Fibroblast of peridontal ligament (primary cell): ENCODE measurements at regions not wholly inside any gene's neighbourhood (a gene's known extent, or its start where the extent isn't known, plus 50 kb on each side); places are given as distances from the start of the nearest gene placed in this dataset.
"Not testable (repeated sequence)": the region's sequence is repeated elsewhere in the genome, so short reads cannot be mapped to it uniquely, and the experiment has no call there.

ENCODE experiments used
- DNase-seq: peaks from one replicate; pipeline ENCODE4 v3.0.0-alpha.2; 2010; ENCODE audit errors: extremely low read depth

DNA sequence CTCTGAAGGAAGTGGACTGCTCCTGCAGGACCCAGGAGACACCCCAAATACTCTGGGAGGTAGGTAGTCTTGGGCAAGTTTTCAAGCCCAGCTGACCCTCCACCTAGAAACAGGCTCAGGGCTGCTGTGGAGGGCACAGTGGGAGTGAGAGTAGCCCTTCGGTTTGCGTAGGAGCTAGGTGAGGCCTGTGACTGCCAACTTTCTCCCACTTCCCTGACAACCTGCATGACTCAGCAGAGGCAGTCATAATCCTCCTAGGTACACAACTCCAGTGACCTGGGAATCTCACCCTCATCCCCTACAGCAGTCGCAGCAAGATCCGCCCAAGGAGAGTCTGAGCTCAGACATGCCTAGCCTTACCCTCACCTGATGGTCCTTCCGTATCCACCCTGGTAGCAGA is 439.1 kb downstream of the CNTNAP4 start:
- DNase-seq = not testable (repeated sequence)

GRCh38 chr16:76724181-76724580 is 447.0 kb downstream of the CNTNAP4 start:
- no peak for DNase-seq

DNA sequence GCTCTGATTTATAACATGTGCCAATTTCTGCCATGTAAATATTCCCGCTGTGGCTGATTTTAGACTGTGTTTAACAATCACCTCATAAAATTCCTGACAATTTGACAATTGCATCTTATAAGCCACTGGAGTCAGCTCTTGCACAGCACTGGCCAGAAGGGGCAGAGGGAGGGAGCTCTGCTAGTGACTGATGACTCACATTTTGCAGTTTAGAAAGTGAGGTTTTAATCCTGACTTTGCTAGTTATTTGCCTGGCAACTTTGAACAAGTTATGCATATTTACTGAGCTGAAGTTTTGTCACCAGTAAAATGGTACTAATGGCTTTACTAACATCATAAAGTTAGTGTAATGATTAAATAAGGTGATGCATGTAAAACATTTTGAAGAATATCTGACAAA is 452.3 kb downstream of the CNTNAP4 start:
- DNase-seq = peak; percentile 11

GRCh38 chr16:76732894-76733293 is 455.7 kb downstream of the CNTNAP4 start:
- DNase-seq = no peak

- no peak for DNase-seq
Measured at GRCh38 chr16:76741623-76742022, 449.4 kb upstream of the MON1B start.

- no peak for DNase-seq
Measured at GRCh38 chr16:76748461-76749348, 442.3 kb upstream of the MON1B start.

- peak; percentile 3 for DNase-seq
Measured at GRCh38 chr16:76749780-76750375, 441.1 kb upstream of the MON1B start.

DNA sequence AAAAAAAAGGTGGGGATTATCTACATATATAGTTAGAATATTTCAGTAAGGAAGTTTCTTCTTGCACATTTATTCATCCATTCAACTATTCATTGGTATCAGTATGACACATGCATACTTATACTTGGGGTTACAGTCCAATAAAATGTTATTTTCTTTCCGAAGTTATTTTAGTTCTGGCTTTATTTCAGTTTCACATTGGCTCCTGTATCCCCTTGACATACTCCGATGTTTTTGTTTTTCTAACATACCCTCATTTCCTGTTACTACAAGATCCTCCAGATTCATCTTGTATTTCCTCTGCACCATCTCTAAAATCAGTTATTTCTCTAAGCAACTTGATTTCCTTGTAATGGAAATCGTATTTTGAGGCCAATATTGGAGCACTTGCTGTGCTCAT is 435.5 kb upstream of the MON1B start:
- no peak for DNase-seq

- no peak for DNase-seq
Measured at GRCh38 chr16:76756423-76756822, 434.6 kb upstream of the MON1B start.

DNA sequence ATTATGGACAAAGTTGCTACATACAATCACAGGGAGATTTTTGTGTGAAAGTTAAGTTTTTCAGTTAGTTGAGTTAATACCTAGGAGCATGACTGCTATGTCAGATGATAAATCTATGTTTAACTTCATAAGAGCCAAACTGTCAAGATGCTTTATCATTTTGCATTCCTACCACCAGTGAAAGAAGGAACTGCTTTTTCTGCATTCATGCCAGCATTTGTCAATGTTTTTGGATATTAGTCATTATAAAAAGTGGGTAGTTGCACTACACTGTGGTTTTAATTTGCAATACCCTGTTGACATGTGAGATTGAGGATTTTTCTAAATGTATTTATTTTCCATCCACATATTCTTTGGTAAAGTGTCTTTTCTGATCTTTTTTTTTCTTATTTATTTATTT is 434.0 kb upstream of the MON1B start:
- peak; percentile 12 for DNase-seq

DNA sequence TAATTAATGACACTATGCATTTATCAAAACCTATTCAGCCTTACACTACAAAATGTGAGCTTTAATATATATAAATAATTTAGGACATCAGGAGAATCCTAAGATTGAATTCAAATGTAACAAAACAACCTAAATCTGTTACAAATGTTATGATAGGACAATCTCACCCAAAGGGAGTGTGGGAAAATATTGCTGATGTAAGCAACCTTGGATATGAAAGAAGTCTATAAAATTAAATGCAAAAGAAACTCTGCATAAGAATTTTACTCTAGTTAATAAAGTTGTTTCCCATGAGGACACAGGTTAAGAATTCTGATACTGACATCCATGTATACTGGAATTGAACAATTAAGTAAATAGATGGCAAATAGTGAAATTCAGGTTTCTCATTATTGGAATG is 424.5 kb upstream of the MON1B start:
- no peak for DNase-seq

DNA sequence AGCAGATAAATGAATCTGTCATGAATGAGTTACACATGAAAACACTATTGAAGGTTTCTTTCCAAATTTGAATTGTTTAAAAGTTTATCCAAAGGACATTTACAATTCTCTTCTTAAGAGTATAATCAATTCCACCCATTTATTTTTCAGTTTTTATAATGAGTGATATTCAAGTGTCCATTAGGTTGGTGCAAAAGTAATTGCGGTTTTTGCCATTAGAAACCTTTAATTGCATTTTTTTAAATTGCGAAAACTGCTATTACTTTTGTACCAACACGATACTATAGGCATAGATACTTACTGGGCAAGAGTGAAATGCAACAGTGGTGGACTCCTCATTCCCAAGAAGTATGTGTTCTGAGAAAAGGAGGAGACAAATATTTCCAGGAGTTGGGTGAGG is 422.7 kb upstream of the MON1B start:
- DNase-seq = no peak

GRCh38 chr16:76768948-76769347 is 422.0 kb upstream of the MON1B start:
- no peak for DNase-seq

GRCh38 chr16:76771216-76771615 is 419.8 kb upstream of the MON1B start:
- DNase-seq = no peak

DNA sequence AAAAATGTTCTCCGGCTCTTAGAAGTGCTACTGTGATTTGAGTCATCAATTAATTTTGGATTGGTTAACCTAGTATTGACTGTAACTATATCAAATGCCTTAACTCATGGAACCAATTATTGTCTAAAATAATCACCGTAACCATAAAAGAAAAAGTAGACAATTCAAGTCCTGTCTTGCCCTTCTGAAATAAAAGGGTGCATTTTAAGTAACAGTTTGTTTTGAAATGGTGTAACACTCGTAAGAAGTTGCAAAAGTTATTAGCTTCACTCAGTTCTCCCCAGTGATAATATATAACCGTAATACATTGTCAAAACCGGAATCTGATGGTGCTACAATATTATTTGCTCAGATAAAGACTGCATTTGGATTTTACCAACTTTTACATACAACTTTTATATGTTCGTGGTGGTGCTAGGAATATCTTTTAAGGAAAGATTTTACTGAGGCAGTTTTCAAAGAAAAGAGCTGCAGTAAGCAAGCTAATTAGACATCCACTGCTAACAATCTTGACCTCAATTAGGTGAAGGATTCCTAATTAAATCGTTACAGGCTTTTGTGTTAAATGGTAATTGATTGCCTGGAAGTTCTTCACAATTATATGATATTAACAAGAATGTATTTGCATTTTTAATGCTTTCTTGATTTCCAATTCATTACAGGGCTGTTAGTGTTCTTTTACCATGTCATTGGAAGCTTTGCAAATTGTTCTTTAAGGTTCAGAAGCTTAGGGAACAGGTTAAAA is 413.1 kb upstream of the MON1B start:
- DNase-seq = no peak

DNA sequence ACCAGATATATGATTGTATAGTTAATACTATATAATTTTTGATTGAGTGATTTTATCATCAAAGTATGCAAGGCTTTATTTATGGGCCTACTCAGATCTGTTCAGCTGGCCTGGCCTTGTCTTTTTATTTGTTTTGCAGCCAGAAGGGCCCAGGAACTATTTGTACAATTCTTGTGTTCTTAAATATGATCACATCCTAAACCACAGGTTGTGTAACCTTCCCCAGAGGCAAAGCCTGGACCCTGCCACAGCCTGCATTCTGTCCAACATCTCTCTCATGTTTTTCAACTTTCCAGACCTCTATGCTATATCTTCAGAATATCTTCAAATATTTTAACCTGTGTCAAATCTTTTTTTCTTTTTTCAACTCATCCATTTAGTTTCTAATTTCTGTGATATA is 410.4 kb upstream of the MON1B start:
- peak; percentile 21 for DNase-seq

- DNase-seq = no peak
Measured at GRCh38 chr16:76784530-76784929, 406.5 kb upstream of the MON1B start.

DNA sequence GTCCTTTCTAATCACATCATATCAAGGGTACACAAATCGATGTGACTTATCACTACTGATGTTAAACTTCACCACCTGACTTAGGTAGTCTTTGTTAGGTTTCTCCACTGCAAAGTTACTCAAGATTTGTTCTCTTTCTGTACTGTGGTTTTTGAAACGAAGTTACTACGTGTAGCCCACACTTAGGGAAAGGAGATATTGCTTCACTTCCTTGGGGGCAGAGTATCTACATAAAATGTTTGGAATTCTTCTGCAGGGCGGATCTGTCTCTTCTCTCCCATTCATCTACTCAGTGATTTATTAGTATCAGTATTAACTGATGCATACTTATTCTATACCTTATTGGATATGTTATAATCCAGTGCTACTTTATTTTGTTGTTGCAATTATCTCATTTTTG is 403.6 kb upstream of the MON1B start:
- DNase-seq = no peak

DNA sequence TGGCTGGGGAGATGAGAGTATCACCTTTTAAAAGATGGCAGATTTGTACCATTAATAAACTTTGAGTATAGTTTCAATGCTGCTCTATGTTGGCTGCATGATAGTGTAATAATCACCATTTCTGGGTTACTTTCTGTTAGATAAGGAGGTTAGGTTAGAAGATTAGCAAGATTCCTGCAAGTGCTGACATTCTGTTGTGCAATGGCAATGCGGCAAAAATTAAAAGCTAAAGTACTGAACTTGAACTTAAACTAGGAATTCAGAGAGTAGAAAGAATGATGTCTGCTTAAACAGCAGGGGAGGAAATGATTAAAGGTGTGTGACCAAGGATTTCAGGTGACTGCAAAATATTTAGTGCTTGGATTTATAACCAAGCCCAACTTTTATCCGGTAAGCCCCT is 399.8 kb upstream of the MON1B start:
- no peak for DNase-seq

- no peak for DNase-seq
Measured at GRCh38 chr16:76796416-76796815, 394.6 kb upstream of the MON1B start.

- no peak for DNase-seq
Measured at GRCh38 chr16:76796978-76797377, 394.0 kb upstream of the MON1B start.

- no peak for DNase-seq
Measured at GRCh38 chr16:76797457-76797856, 393.5 kb upstream of the MON1B start.

GRCh38 chr16:76800196-76800595 is 390.8 kb upstream of the MON1B start:
- DNase-seq = no peak
